Heart right ventricle (tissue), 16 donors: ENCODE measurements at regions not wholly inside any gene's neighbourhood (a gene's known extent, or its start where the extent isn't known, plus 50 kb on each side); places are given as distances from the start of the nearest gene placed in this dataset.
"Not testable (repeated sequence)": the region's sequence is repeated elsewhere in the genome, so short reads cannot be mapped to it uniquely, and the experiment has no call there.

Experiments used
- ATAC-seq, 8 donors: fragments of 200-7000 bp; cut with Tn5 transposase; one replicate each; pipeline ENCODE4 v1.9.1; 2020; ENCODE audit warnings: mild to moderate bottlenecking in 8 of 8, moderate library complexity in 8 of 8, moderate number of reproducible peaks in 1 of 8
- DNase-seq, 2 donors: peaks; one replicate each; pipeline ENCODE4 v3.0.0-alpha.2; 2020
- H3K27ac ChIP-seq, 10 donors: fragments of 200-600 bp; sonication (generic) in 2 of 10; one replicate each; pipeline versions ENCODE4 v1.5.0 to v1.8.0; 2020 to 2022; ENCODE audit warnings: mild to moderate bottlenecking in 3 of 10
- H3K27me3 ChIP-seq, 7 donors: fragments of 200-600 bp; one replicate each; pipeline ENCODE4 v1.8.0; 2021 to 2022; ENCODE audit warnings: mild to moderate bottlenecking in 2 of 7
- H3K36me3 ChIP-seq, 9 donors: fragments of 200-600 bp; sonication (generic) in 1 of 9; one replicate each; pipeline versions ENCODE4 v1.5.0 to v1.8.0; 2020 to 2022; ENCODE audit warnings: mild to moderate bottlenecking in 2 of 9
- H3K4me1 ChIP-seq, 9 donors: fragments of 200-600 bp; sonication (generic) in 1 of 9; one replicate each; pipeline versions ENCODE4 v1.5.0 to v1.8.0; 2020 to 2022; ENCODE audit warnings: mild to moderate bottlenecking in 4 of 9
- H3K4me3 ChIP-seq, 10 donors: fragments of 200-600 bp; sonication (generic) in 2 of 10; one replicate each; pipeline versions ENCODE4 v1.5.0 to v1.8.0; 2020 to 2022; ENCODE audit warnings: mild to moderate bottlenecking in 7 of 10, moderate library complexity in 2 of 10
- H3K9me3 ChIP-seq, 11 donors: fragments of 200-600 bp in 10 of 11; sonication (generic) in 2 of 11; one replicate each; pipeline versions ENCODE4 v1.5.0 to v1.8.0; 2013 to 2022; ENCODE audit warnings: mild to moderate bottlenecking in 2 of 11, control low read depth in 1 of 11, moderate library complexity in 1 of 11
- CTCF ChIP-seq, 9 donors: fragments of 200-600 bp; sonication (generic) in 2 of 9; IDR thresholded peaks; one replicate each; pipeline versions ENCODE4 v1.5.0 to v1.8.0; 2021 to 2022; ENCODE audit warnings: antibody characterized with exemption in 9 of 9, mild to moderate bottlenecking in 5 of 9, moderate library complexity in 1 of 9
- WGBS, 2 donors: extraction: QIAGEN DNeasy Blood & Tissue Kit; methylation state at CpG; one replicate each; pipeline ENCODE4 v1.1.7; 2013; ENCODE audit warnings: inconsistent platforms in 1 of 2; 5-methylcytosine and 5-hydroxymethylcytosine counted together
- intact Hi-C, 10 donors: fragments of 100-400 bp; cut with DNase I; formaldehyde crosslinking; loops; one replicate each; pipeline versions ENCODE4 v1.11.1 to v1.14.2; 2022
- donor health status: Arrhythmogenic right ventricular cardiomyopathy.
- donor health status: ischemic (EF 13 %, LVEDD 7.1; RV severe dilation, severe dysfunction).
- donor health status: healthy with polysubstance abuse.
- donor health status: DM: no; HTN: yes; CAD: no.
- donor health status: DM: no; HTN: no; CAD: no.
- donor health status: ischemic (EF 25% LVEDD 6.9; RV normal size, moderate dysfunction).
- donor health status: ischemic (EF 25% LVEDD 5.7; RV mildly dilated, moderate dysfunction).
- donor health status: healthy.
- donor health status: DM: yes; HTN: yes; CAD: no.
- donor health status: Ischemic cardiomyopathy.
- donor health status: ischemic (EF 35%, LVEDD 5.7; RV mildly dilated, moderate dysfunction).
- donor health status: nonischemic (EF 11% LVEDD 7.7; RV severe dilation, severe dysfunction).
- donor health status: DM: yes; HTN: yes; CAD: no.
- donor health status: PGD.
- donor health status: ischemic (EF 29% LVEDD 5.4; RV normal size, mild dysfunction).
- donor health status: nonischemic (EF 23%, LVEDD 6.1; RV moderate dilation, normal function).

- no peaks in the 10 kb centered on the region for H3K36me3 ChIP-seq
- H3K4me1 ChIP-seq: no peaks in the 10 kb centered on the region
- H3K27me3 ChIP-seq: no peaks in the 10 kb centered on the region
- DNase-seq (no peak), ATAC-seq (no peak)
- no peak overlapping the region for H3K4me3 ChIP-seq
- no peak for TF ChIP-seq CTCF (IDR thresholded peaks at IDR 0.05)
- no peak overlapping the region for H3K27ac ChIP-seq
- 30 to 40% methylated on average over 5 of the region's 5 CpGs for WGBS, 2 donors
- no peaks in the 10 kb centered on the region for H3K9me3 ChIP-seq
- intact Hi-C loops: no loop called here
Measured at GRCh38 chr4:167897116-167897515, 195.2 kb upstream of the ANXA10 start.

DNA sequence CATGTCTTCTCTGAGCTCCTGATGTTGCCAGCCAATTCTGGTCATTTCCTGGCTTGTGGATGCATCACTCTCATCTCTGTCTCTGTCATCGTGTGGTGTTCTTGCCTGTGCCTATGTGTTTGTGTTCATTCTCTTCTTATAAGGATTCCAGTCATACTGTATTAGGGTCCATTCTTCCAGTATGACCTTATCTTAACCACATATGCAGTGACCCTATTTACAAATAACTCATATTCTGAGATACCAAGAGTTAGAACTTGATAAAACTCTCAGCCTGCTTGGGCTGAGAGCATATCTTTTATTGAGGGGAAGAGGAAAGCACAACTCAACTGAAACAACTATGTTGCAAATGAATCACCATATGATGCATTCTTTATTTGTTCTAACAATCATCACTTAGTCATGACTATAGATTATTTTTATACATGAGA lies 189.0 kb upstream of the ANXA10 start:
- intact Hi-C loops: no loop called here
- ATAC-seq: no peak
- H3K27ac ChIP-seq: no peak overlapping the region
- no peaks in the 10 kb centered on the region for H3K36me3 ChIP-seq
- peaks cover 0 to 4% (median 0%) of the 10 kb centered on the region in 11 donors for H3K9me3 ChIP-seq
- no peak for TF ChIP-seq CTCF (IDR thresholded peaks at IDR 0.05)
- H3K4me1 ChIP-seq: no peaks in the 10 kb centered on the region
- no peaks in the 10 kb centered on the region for H3K27me3 ChIP-seq
- no peak for DNase-seq
- WGBS, 2 donors: 24 to 43% methylated on average over 1 of the region's 1 CpG
- no peak overlapping the region for H3K4me3 ChIP-seq

DNA sequence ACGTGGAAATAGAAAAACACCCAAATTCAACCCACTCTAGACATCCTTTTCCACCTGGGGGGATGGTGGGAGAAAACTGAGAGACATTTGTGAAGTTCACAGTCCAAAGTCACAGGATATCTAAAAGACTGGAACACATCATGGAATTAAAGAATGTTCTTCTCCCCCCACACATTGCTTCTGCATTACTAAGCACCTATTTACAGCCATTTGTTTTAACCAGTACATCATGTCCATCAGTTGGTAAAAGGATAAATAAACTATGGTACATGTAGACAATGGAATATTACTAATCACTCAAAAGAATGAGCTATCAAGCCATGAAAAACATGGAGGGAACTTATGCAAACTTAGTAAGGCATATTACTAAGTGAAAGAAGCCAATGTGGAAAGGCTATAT lies 185.5 kb upstream of the ANXA10 start:
- WGBS, 2 donors: 85 to 89% methylated on average over 1 of the region's 1 CpG
- Histone ChIP-seq H3K4me1 (no peaks in the 10 kb centered on the region), H3K36me3 (no peaks in the 10 kb centered on the region), H3K27ac (no peak overlapping the region), H3K9me3 (peaks cover 0 to 4% (median 0%) of the 10 kb centered on the region in 11 donors), H3K27me3 (no peaks in the 10 kb centered on the region), H3K4me3 (no peak overlapping the region)
- TF ChIP-seq CTCF (IDR thresholded peaks at IDR 0.05): no peak
- no peak for DNase-seq
- ATAC-seq: no peak
- intact Hi-C loops: no loop called here

GRCh38 chr4:167908816-167909215 lies 183.5 kb upstream of the ANXA10 start:
- no peaks in the 10 kb centered on the region for H3K4me1 ChIP-seq

GRCh38 chr4:167912535-167912934 lies 179.8 kb upstream of the ANXA10 start:
- H3K4me1 ChIP-seq, intact Hi-C loops: not testable (repeated sequence)
- 82 to 88% methylated on average over 3 of the region's 3 CpGs for WGBS, 2 donors

More at GRCh38 chr4:167908816-167909215, 183.5 kb upstream of the ANXA10 start:
- intact Hi-C loops: no loop called here
- no peak for DNase-seq
- Histone ChIP-seq H3K9me3 (peaks cover 0 to 7% (median 0%) of the 10 kb centered on the region in 11 donors), H3K36me3 (no peaks in the 10 kb centered on the region), H3K27me3 (no peaks in the 10 kb centered on the region), H3K4me3 (no peak overlapping the region), H3K27ac (no peak overlapping the region)
- TF ChIP-seq CTCF (IDR thresholded peaks at IDR 0.05): no peak
- no peak for ATAC-seq

More at GRCh38 chr4:167912535-167912934, 179.8 kb upstream of the ANXA10 start:
- not testable (repeated sequence) for H3K27ac ChIP-seq, H3K4me3 ChIP-seq, H3K27me3 ChIP-seq, ATAC-seq, H3K36me3 ChIP-seq, DNase-seq
- peaks cover 0 to 12% (median 2%) of the 10 kb centered on the region in 11 donors for H3K9me3 ChIP-seq
